Small intestine (tissue), 7 donors: ENCODE measurements at regions not wholly inside any gene's neighbourhood (a gene's known extent, or its start where the extent isn't known, plus 50 kb on each side); places are given as distances from the start of the nearest gene placed in this dataset.

Experiments used
- DNase-seq, 2 donors: peaks; one replicate each; pipeline versions ENCODE4 v3.0.0 to v3.0.0-alpha.2; 2013
- FAIRE-seq: peaks from 2 replicates; lab custom pipeline; 2012; peaks lifted over from hg19 to GRCh38; lab: Jason Lieb, UNC
- H3K27ac ChIP-seq, 3 donors: one replicate each; pipeline ENCODE4 v1.5.1; 2013; ENCODE audit warnings: low read length in 2 of 3, mild to moderate bottlenecking in 2 of 3, control low read depth in 1 of 3, inconsistent platforms in 1 of 3, low read depth in 1 of 3, moderate library complexity in 1 of 3
- H3K27me3 ChIP-seq, 3 donors: one replicate each; pipeline ENCODE4 v1.6.1; 2013; ENCODE audit warnings: low read length in 3 of 3, inconsistent platforms in 1 of 3; ENCODE audit not compliant: control insufficient read depth in 3 of 3, insufficient read depth in 3 of 3
- H3K36me3 ChIP-seq, 3 donors: one replicate each; pipeline ENCODE4 v1.6.1; 2013; ENCODE audit warnings: low read length in 3 of 3, inconsistent platforms in 1 of 3, low read depth in 1 of 3, mild to moderate bottlenecking in 1 of 3, moderate library complexity in 1 of 3; ENCODE audit not compliant: control insufficient read depth in 3 of 3, insufficient read depth in 2 of 3
- H3K4me1 ChIP-seq, 3 donors: one replicate each; pipeline ENCODE4 v1.6.1; 2013; ENCODE audit warnings: low read length in 2 of 3, inconsistent platforms in 1 of 3, low read depth in 1 of 3, mild to moderate bottlenecking in 1 of 3, moderate library complexity in 1 of 3; ENCODE audit not compliant: control insufficient read depth in 3 of 3, insufficient read depth in 2 of 3
- H3K4me3 ChIP-seq, 3 donors: one replicate each; pipeline ENCODE4 v1.5.1; 2013; ENCODE audit warnings: low read length in 3 of 3, control low read depth in 1 of 3, inconsistent platforms in 1 of 3, low read depth in 1 of 3, mild to moderate bottlenecking in 1 of 3, moderate library complexity in 1 of 3
- H3K9me3 ChIP-seq, 2 donors: one replicate each; pipeline ENCODE4 v1.6.1; 2013; ENCODE audit warnings: low read depth in 1 of 2, low read length in 1 of 2; ENCODE audit not compliant: control insufficient read depth in 2 of 2, insufficient read depth in 1 of 2
- WGBS, 3 donors: extraction: QIAGEN DNeasy Blood & Tissue Kit; methylation state at CpG; one replicate each; pipeline ENCODE4 v1.1.7; 2013; 5-methylcytosine and 5-hydroxymethylcytosine counted together
- donor health status: healthy with polysubstance abuse.
- donor health status: control.
- donor health status: control.
- donor health status: Bipolar disorder and iron deficiency.
- donor health status: healthy.

- Histone ChIP-seq H3K27ac (no peak overlapping the region), H3K4me1 (no peaks in the 10 kb centered on the region), H3K4me3 (no peak overlapping the region), H3K9me3 (no peaks in the 10 kb centered on the region), H3K36me3 (no peaks in the 10 kb centered on the region), H3K27me3 (no peaks in the 10 kb centered on the region)
- DNase-seq (no peak), FAIRE-seq (no peak)
- WGBS, 3 donors = 78 to 81% (median 80%) methylated on average over 1 of the region's 1 CpG
Measured at GRCh38 chr5:91884036-91884435, 500.9 kb upstream of the ARRDC3 start.

- Histone ChIP-seq H3K36me3 (no peaks in the 10 kb centered on the region), H3K27ac (no peak overlapping the region), H3K4me3 (no peak overlapping the region), H3K27me3 (no peaks in the 10 kb centered on the region), H3K9me3 (no peaks in the 10 kb centered on the region), H3K4me1 (no peaks in the 10 kb centered on the region)
- WGBS, 3 donors = 56 to 70% (median 68%) methylated on average over 9 of the region's 9 CpGs
- no peak for FAIRE-seq
- DNase-seq = no peak
Measured at GRCh38 chr5:91875196-91875779, 492.2 kb upstream of the ARRDC3 start.

GRCh38 chr5:91867799-91868198 is 484.7 kb upstream of the ARRDC3 start:
- no peak overlapping the region for H3K27ac ChIP-seq
- DNase-seq (no peak), FAIRE-seq (no peak)
- H3K4me1 ChIP-seq = no peaks in the 10 kb centered on the region
- H3K9me3 ChIP-seq = no peaks in the 10 kb centered on the region
- no peak overlapping the region for H3K4me3 ChIP-seq
- H3K36me3 ChIP-seq = no peaks in the 10 kb centered on the region
- H3K27me3 ChIP-seq = no peaks in the 10 kb centered on the region

- no peaks in the 10 kb centered on the region for H3K4me1 ChIP-seq
- H3K9me3 ChIP-seq = no peaks in the 10 kb centered on the region
- no peak overlapping the region for H3K4me3 ChIP-seq
- no peak overlapping the region for H3K27ac ChIP-seq
- DNase-seq (no peak), FAIRE-seq (no peak)
- no peaks in the 10 kb centered on the region for H3K36me3 ChIP-seq
- H3K27me3 ChIP-seq = no peaks in the 10 kb centered on the region
Measured at GRCh38 chr5:91865915-91866314, 482.8 kb upstream of the ARRDC3 start.

GRCh38 chr5:91864962-91865361 is 481.8 kb upstream of the ARRDC3 start:
- Histone ChIP-seq H3K36me3 (no peaks in the 10 kb centered on the region), H3K27me3 (no peaks in the 10 kb centered on the region), H3K9me3 (no peaks in the 10 kb centered on the region), H3K4me1 (no peaks in the 10 kb centered on the region), H3K4me3 (no peak overlapping the region), H3K27ac (no peak overlapping the region)
- FAIRE-seq (no peak), DNase-seq (no peak)
- WGBS, 3 donors = 36 to 41% (median 38%) methylated on average over 1 of the region's 1 CpG

- 73 to 84% (median 79%) methylated on average over 2 of the region's 2 CpGs for WGBS, 3 donors
- Histone ChIP-seq H3K4me1 (no peaks in the 10 kb centered on the region), H3K9me3 (no peaks in the 10 kb centered on the region), H3K27ac (no peak overlapping the region), H3K27me3 (no peaks in the 10 kb centered on the region), H3K36me3 (no peaks in the 10 kb centered on the region), H3K4me3 (no peak overlapping the region)
- DNase-seq (no peak), FAIRE-seq (no peak)
Measured at GRCh38 chr5:91851670-91852069, 468.6 kb upstream of the ARRDC3 start.

GRCh38 chr5:91850031-91850430 is 466.9 kb upstream of the ARRDC3 start:
- Histone ChIP-seq H3K27me3 (no peaks in the 10 kb centered on the region), H3K27ac (no peak overlapping the region), H3K9me3 (no peaks in the 10 kb centered on the region), H3K4me1 (no peaks in the 10 kb centered on the region), H3K36me3 (no peaks in the 10 kb centered on the region), H3K4me3 (no peak overlapping the region)
- 80 to 91% (median 89%) methylated on average over 2 of the region's 2 CpGs for WGBS, 3 donors
- FAIRE-seq = no peak
- DNase-seq = no peak

- FAIRE-seq = no peak
- H3K4me1 ChIP-seq = no peaks in the 10 kb centered on the region
- DNase-seq = no peak
- no peak overlapping the region for H3K27ac ChIP-seq
- no peak overlapping the region for H3K4me3 ChIP-seq
- 74 to 76% (median 75%) methylated on average over 3 of the region's 3 CpGs for WGBS, 3 donors
- no peaks in the 10 kb centered on the region for H3K36me3 ChIP-seq
- no peaks in the 10 kb centered on the region for H3K27me3 ChIP-seq
- H3K9me3 ChIP-seq = no peaks in the 10 kb centered on the region
Measured at GRCh38 chr5:91849069-91849468, 466.0 kb upstream of the ARRDC3 start.

GRCh38 chr5:91848453-91848852 is 465.3 kb upstream of the ARRDC3 start:
- no peak for DNase-seq
- Histone ChIP-seq H3K36me3 (no peaks in the 10 kb centered on the region), H3K27ac (no peak overlapping the region), H3K27me3 (no peaks in the 10 kb centered on the region), H3K4me1 (no peaks in the 10 kb centered on the region), H3K9me3 (no peaks in the 10 kb centered on the region), H3K4me3 (no peak overlapping the region)
- FAIRE-seq = no peak
- 84 to 96% (median 96%) methylated on average over 3 of the region's 3 CpGs for WGBS, 3 donors
